GM21737 (cell line): ENCODE measurements at regions not wholly inside any gene's neighbourhood (a gene's known extent, or its start where the extent isn't known, plus 50 kb on each side); places are given as distances from the start of the nearest gene placed in this dataset.

Source experiments
- ATAC-seq: cut with Tn5 transposase; IDR thresholded peaks from one replicate; pipeline ENCODE4 v1.9.1; 2021; ENCODE audit warnings: mild to moderate bottlenecking, moderate library complexity; ENCODE audit not compliant: unreplicated experiment

- no peak for ATAC-seq
These were observed 208.9 kb upstream of the WSCD1 start for GRCh38 chr17:5861246-5861645.

GRCh38 chr17:5861854-5862253 lies 208.3 kb upstream of the WSCD1 start:
- ATAC-seq = no peak

GRCh38 chr17:5862395-5862794 lies 207.8 kb upstream of the WSCD1 start:
- no peak for ATAC-seq

- no peak for ATAC-seq
These were observed 205.2 kb upstream of the WSCD1 start for GRCh38 chr17:5864741-5865657.

GRCh38 chr17:5866978-5867377 lies 203.2 kb upstream of the WSCD1 start:
- no peak for ATAC-seq

GRCh38 chr17:5869041-5869745 lies 201.0 kb upstream of the WSCD1 start:
- ATAC-seq = no peak

GRCh38 chr17:5870231-5870953 lies 199.8 kb upstream of the WSCD1 start:
- no peak for ATAC-seq

- ATAC-seq = no peak
These were observed 198.5 kb upstream of the WSCD1 start for GRCh38 chr17:5871666-5872065.

- no peak for ATAC-seq
These were observed 197.3 kb upstream of the WSCD1 start for GRCh38 chr17:5872831-5873230.

- ATAC-seq = no peak
These were observed 196.4 kb upstream of the WSCD1 start for GRCh38 chr17:5873781-5874180.

- ATAC-seq = no peak
These were observed 195.7 kb upstream of the WSCD1 start for GRCh38 chr17:5874486-5874885.

- ATAC-seq = no peak
These were observed 192.8 kb upstream of the WSCD1 start for GRCh38 chr17:5877366-5877765.

GRCh38 chr17:5877948-5878347 lies 192.2 kb upstream of the WSCD1 start:
- no peak for ATAC-seq

- ATAC-seq = no peak
These were observed 188.3 kb upstream of the WSCD1 start for GRCh38 chr17:5881849-5882248.

GRCh38 chr17:5883775-5884665 lies 186.2 kb upstream of the WSCD1 start:
- no peak for ATAC-seq

- no peak for ATAC-seq
These were observed 184.8 kb upstream of the WSCD1 start for GRCh38 chr17:5885336-5885735.

- no peak for ATAC-seq
These were observed 181.4 kb upstream of the WSCD1 start for GRCh38 chr17:5888811-5889210.

- no peak for ATAC-seq
These were observed 177.1 kb upstream of the WSCD1 start for GRCh38 chr17:5892921-5893675.

- ATAC-seq = no peak
These were observed 176.4 kb upstream of the WSCD1 start for GRCh38 chr17:5893741-5894140.

- no peak for ATAC-seq
These were observed 174.9 kb upstream of the WSCD1 start for GRCh38 chr17:5895276-5895675.
